OCI-LY3 (cell line): ENCODE measurements at regions not wholly inside any gene's neighbourhood (a gene's known extent, or its start where the extent isn't known, plus 50 kb on each side); places are given as distances from the start of the nearest gene placed in this dataset.

Experiments
- H2AFZ ChIP-seq: fragments of 200-600, 300-600 bp; shearing (Covaris generic); 2 replicates; pipeline ENCODE4 v1.6.0; 2014; ENCODE audit warnings: antibody characterized with exemption, low read depth, low read length
- H3K27ac ChIP-seq: fragments of 200-600, 300-600 bp; sonication (generic); 2 replicates; pipeline ENCODE4 v1.5.1; 2014; ENCODE audit warnings: mild to moderate bottlenecking, low read length, moderate library complexity, mixed read lengths
- H3K27me3 ChIP-seq: fragments of 200-600, 300-600 bp; sonication (generic); 2 replicates; pipeline ENCODE4 v1.6.1; 2014; ENCODE audit warnings: low read depth, low read length, mixed read lengths
- H3K36me3 ChIP-seq: fragments of 200-600, 300-600 bp; sonication (generic); replicated peaks from 2 replicates; pipeline ENCODE3; 2014; ENCODE audit warnings: low read depth, low read length, mixed read lengths
- H3K4me1 ChIP-seq: fragments of 300-600, 200-600 bp; sonication (generic); 2 replicates; pipeline ENCODE4 v1.6.1; 2014; ENCODE audit warnings: low read length, mixed read lengths
- H3K4me2 ChIP-seq: fragments of 200-600, 300-600 bp; sonication (generic); 2 replicates; pipeline ENCODE4 v1.6.1; 2014; ENCODE audit warnings: low read length, mixed read lengths
- H3K4me3 ChIP-seq: fragments of 300-600, 200-600 bp; sonication (generic); 2 replicates; pipeline ENCODE4 v1.5.1; 2014; ENCODE audit warnings: antibody characterized with exemption, mild to moderate bottlenecking, low read length, moderate library complexity
- H3K79me2 ChIP-seq: fragments of 300-600, 200-600 bp; shearing (Covaris generic); 2 replicates; pipeline ENCODE4 v1.6.1; 2014; ENCODE audit warnings: mild to moderate bottlenecking, low read length, mixed read lengths
- H3K9ac ChIP-seq: fragments of 300-600, 200-600 bp; shearing (Covaris generic); 2 replicates; pipeline ENCODE4 v1.6.0; 2014; ENCODE audit warnings: mild to moderate bottlenecking, low read length, moderate library complexity
- H3K9me3 ChIP-seq: fragments of 200-600, 300-600 bp; shearing (Covaris generic); 2 replicates; pipeline ENCODE4 v1.6.1; 2014; ENCODE audit warnings: low read length, mixed read lengths; ENCODE audit not compliant: insufficient read depth
- H4K20me1 ChIP-seq: fragments of 200-600, 300-600 bp; sonication (generic); 2 replicates; pipeline ENCODE4 v1.6.1; 2016; ENCODE audit warnings: low read length, mixed read lengths; ENCODE audit not compliant: insufficient read depth
- EZH2phosphoT487 ChIP-seq: fragments of 200-600 bp; shearing (Covaris generic); IDR thresholded peaks from 2 replicates; pipeline ENCODE4 v1.6.1; 2018; ENCODE audit warnings: antibody characterized with exemption, mixed run types, low read depth
- TF ChIP-seq, protein P1 (sequence below): fragments of 200-600, 300-600 bp; sonication (generic); IDR thresholded peaks from 2 replicates; pipeline ENCODE4 v1.5.1; 2014; ENCODE audit warnings: antibody characterized with exemption, low read length, low read depth

DNA sequence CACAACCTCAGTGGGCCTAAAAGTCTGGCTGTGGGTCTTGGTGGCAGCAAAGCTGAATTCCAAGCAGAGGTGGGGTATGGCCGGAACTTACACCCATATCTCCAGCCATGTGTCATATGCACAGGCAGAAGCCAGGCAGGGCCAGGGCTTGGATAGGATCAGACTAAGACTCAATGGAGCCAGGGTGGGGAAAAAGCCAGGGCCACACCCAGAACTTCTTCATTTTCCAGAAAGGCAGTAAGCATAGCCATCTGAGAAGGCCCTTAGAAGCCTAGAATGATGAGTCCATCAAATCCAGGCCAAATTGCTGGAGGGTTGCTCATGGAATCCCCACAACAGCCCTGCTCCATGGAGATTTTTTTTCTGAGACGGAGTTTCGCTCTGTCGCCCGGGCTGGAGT lies 116.2 kb upstream of the SRSF6 start:
- Histone ChIP-seq H3K4me2 (no peak overlapping the region), H3K27me3 (peaks cover 13% of the 10 kb centered on the region; the same call in 1 of the 2 replicates), H2AFZ (no peak overlapping the region), H3K4me3 (no peak overlapping the region), H3K36me3 (no peaks in the 10 kb centered on the region), H3K9me3 (peaks cover 7% of the 10 kb centered on the region; the same call in 1 of the 2 replicates), H3K4me1 (no peaks in the 10 kb centered on the region), H3K9ac (no peak overlapping the region), H4K20me1 (no peaks in the 10 kb centered on the region), H3K79me2 (no peaks in the 10 kb centered on the region), H3K27ac (no peak overlapping the region)
- TF ChIP-seq EZH2phosphoT487, result no peak
- TF ChIP-seq, protein P1, sequence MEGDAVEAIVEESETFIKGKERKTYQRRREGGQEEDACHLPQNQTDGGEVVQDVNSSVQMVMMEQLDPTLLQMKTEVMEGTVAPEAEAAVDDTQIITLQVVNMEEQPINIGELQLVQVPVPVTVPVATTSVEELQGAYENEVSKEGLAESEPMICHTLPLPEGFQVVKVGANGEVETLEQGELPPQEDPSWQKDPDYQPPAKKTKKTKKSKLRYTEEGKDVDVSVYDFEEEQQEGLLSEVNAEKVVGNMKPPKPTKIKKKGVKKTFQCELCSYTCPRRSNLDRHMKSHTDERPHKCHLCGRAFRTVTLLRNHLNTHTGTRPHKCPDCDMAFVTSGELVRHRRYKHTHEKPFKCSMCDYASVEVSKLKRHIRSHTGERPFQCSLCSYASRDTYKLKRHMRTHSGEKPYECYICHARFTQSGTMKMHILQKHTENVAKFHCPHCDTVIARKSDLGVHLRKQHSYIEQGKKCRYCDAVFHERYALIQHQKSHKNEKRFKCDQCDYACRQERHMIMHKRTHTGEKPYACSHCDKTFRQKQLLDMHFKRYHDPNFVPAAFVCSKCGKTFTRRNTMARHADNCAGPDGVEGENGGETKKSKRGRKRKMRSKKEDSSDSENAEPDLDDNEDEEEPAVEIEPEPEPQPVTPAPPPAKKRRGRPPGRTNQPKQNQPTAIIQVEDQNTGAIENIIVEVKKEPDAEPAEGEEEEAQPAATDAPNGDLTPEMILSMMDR, result no peak

DNA sequence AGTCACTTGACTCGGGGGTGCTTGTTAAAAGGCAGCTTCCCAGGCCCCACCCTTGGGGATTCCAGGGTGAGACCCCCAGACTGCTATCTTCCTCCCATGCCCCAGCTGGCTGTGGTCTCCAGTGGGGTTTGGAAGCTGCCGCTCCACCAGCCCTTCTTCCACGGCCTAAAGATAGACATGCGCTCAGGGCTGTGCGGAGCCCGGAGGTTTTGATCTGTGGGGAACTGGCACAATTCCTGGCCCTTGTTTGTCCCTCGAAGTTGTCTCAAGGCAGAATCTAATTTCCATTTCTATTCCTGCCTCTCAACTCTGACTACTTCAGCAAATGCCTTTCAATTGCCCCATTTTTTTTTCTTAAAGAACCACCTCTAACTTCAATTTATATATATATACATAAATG lies 120.7 kb upstream of the SRSF6 start:
- Histone ChIP-seq H3K4me3 (no peak overlapping the region), H4K20me1 (no peaks in the 10 kb centered on the region), H3K9me3 (peaks cover 21% of the 10 kb centered on the region), H2AFZ (no peak overlapping the region), H3K27ac (no peak overlapping the region), H3K4me1 (no peaks in the 10 kb centered on the region), H3K9ac (no peak overlapping the region), H3K27me3 (no peaks in the 10 kb centered on the region), H3K36me3 (no peaks in the 10 kb centered on the region), H3K79me2 (no peaks in the 10 kb centered on the region), H3K4me2 (no peak overlapping the region)
- TF ChIP-seq EZH2phosphoT487, result no peak
- TF ChIP-seq, protein P1, result no peak

DNA sequence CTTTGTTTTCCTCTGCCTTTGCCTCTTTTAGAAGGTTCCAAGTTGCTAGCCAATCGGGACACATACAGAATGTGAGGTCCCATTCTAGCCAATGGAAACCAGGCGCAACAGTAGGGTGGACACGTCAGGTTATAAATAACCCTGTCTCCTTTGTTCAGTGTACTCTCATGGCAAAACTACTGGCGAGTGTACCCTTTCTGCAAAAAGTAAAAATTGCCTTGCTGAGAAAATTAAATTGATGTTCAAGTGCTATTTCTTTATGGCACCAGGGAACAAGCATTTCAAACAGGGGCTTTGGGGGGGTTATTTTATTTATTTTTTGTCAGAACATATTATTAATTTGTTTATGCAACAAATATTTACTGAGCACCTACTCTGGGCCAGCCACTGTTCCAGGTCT lies 123.6 kb upstream of the SRSF6 start:
- Histone ChIP-seq H3K27me3 (peaks cover 4% of the 10 kb centered on the region; the same call in 1 of the 2 replicates), H3K4me3 (no peak overlapping the region), H3K27ac (no peak overlapping the region), H3K36me3 (no peaks in the 10 kb centered on the region), H4K20me1 (no peaks in the 10 kb centered on the region), H2AFZ (no peak overlapping the region), H3K79me2 (no peaks in the 10 kb centered on the region), H3K9me3 (peaks cover 15% of the 10 kb centered on the region), H3K4me1 (no peaks in the 10 kb centered on the region), H3K4me2 (no peak overlapping the region), H3K9ac (no peak overlapping the region)
- TF ChIP-seq EZH2phosphoT487, result no peak
- TF ChIP-seq, protein P1, result no peak

DNA sequence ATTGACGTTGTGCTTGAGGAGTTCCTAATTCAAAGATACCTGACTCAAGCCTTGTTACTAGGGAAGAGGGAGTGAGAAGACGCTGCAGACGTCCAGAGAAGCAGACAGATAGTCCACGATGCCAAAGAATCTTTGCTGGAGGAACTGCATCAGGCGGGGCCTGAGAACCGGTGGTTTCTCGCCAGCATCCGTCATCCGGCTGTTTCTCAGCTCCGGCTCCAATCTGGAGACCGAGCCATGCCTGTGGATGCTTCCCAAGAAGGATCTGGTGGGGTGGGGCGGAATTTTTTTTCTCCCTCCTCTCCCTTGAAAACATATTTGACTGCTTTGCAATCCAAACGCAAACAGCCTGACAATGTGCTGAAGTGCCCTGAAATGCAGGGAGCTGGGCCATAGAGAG lies 125.8 kb upstream of the SRSF6 start:
- no peaks in the 10 kb centered on the region for H3K4me1 ChIP-seq
- H3K9ac ChIP-seq, result no peak overlapping the region
- no peaks in the 10 kb centered on the region for H3K36me3 ChIP-seq
- H3K4me3 ChIP-seq, result no peak overlapping the region
- no peaks in the 10 kb centered on the region for H3K79me2 ChIP-seq
- no peak overlapping the region for H3K27ac ChIP-seq
- no peaks in the 10 kb centered on the region for H4K20me1 ChIP-seq
- H3K27me3 ChIP-seq, result peaks cover 4% of the 10 kb centered on the region; the same call in 1 of the 2 replicates
- H3K4me2 ChIP-seq, result no peak overlapping the region
- no peak overlapping the region for H2AFZ ChIP-seq
- peaks cover 15% of the 10 kb centered on the region for H3K9me3 ChIP-seq
- TF ChIP-seq EZH2phosphoT487, result no peak
- TF ChIP-seq, protein P1, result no peak
